Endodermal cell (in vitro differentiated cells): ENCODE measurements at regions not wholly inside any gene's neighbourhood (a gene's known extent, or its start where the extent isn't known, plus 50 kb on each side); places are given as distances from the start of the nearest gene placed in this dataset.

ENCODE experiments used
- DNase-seq: peaks from one replicate; pipeline ENCODE4 v3.0.0-alpha.2; 2017
- H3K27ac ChIP-seq: 2 replicates; pipeline ENCODE4 v1.5.1; 2013; ENCODE audit warnings: mild to moderate bottlenecking, low read depth, low read length, moderate library complexity
- H3K27me3 ChIP-seq: 2 replicates; pipeline ENCODE4 v1.6.1; 2013; ENCODE audit warnings: mild to moderate bottlenecking, low read length, moderate library complexity; ENCODE audit not compliant: insufficient read depth, control insufficient read depth, poor library complexity, severe bottlenecking
- H3K36me3 ChIP-seq: 2 replicates; pipeline ENCODE4 v1.7.0; 2013; ENCODE audit warnings: mild to moderate bottlenecking, low read length, moderate library complexity; ENCODE audit not compliant: control insufficient read depth, insufficient read depth
- H3K4me1 ChIP-seq: one replicate; pipeline ENCODE4 v1.7.0; 2013; ENCODE audit warnings: low read length; ENCODE audit not compliant: control insufficient read depth, insufficient read depth
- H3K4me3 ChIP-seq: 2 replicates; pipeline ENCODE4 v1.5.1; 2013; ENCODE audit warnings: mild to moderate bottlenecking, low read length, moderate library complexity
- H3K9ac ChIP-seq: 2 replicates; pipeline ENCODE4 v1.6.1; 2013; ENCODE audit warnings: mild to moderate bottlenecking, low read length, moderate library complexity; ENCODE audit not compliant: poor library complexity, severe bottlenecking; ENCODE audit errors: extremely low read depth
- H3K9me3 ChIP-seq: 2 replicates; pipeline ENCODE4 v1.6.1; 2013; ENCODE audit warnings: mild to moderate bottlenecking, low read length, moderate library complexity; ENCODE audit not compliant: control insufficient read depth
- H3K27ac Mint-ChIP-seq: 2 replicates; pipeline ENCODE4 v1.8.0; 2020; ENCODE audit warnings: mixed read lengths
- H3K27me3 Mint-ChIP-seq: 2 replicates; pipeline ENCODE4 v1.8.0; 2021; ENCODE audit warnings: mild to moderate bottlenecking, mixed read lengths; ENCODE audit not compliant: insufficient read depth
- H3K36me3 Mint-ChIP-seq: 2 replicates; pipeline ENCODE4 v1.8.0; 2020; ENCODE audit warnings: low read depth, mixed read lengths
- H3K4me1 Mint-ChIP-seq: 2 replicates; pipeline ENCODE4 v1.8.0; 2020; ENCODE audit warnings: mixed read lengths
- H3K4me3 Mint-ChIP-seq: 2 replicates; pipeline ENCODE4 v1.8.0; 2020; ENCODE audit warnings: mild to moderate bottlenecking, moderate library complexity, mixed read lengths
- H3K9me3 Mint-ChIP-seq: 2 replicates; pipeline ENCODE4 v1.8.0; 2020; ENCODE audit warnings: mild to moderate bottlenecking, mixed read lengths
- WGBS, 2 experiments: methylation state at CpG; one replicate each; pipeline versions ENCODE4 v1.1.5 to v1.1.7; 2013; ENCODE audit warnings: missing lambda C conversion rate in 2 of 2, mixed read lengths in 1 of 2; ENCODE audit not compliant: insufficient coverage in 1 of 2, insufficient read length in 1 of 2; 5-methylcytosine and 5-hydroxymethylcytosine counted together
- TF ChIP-seq, protein P1 (sequence below): fragments of 200-600 bp; sonication (generic); conservative IDR thresholded peaks from 2 replicates; pipeline ENCODE4 v1.5.0; 2021; ENCODE audit warnings: antibody characterized with exemption, mild to moderate bottlenecking

DNA sequence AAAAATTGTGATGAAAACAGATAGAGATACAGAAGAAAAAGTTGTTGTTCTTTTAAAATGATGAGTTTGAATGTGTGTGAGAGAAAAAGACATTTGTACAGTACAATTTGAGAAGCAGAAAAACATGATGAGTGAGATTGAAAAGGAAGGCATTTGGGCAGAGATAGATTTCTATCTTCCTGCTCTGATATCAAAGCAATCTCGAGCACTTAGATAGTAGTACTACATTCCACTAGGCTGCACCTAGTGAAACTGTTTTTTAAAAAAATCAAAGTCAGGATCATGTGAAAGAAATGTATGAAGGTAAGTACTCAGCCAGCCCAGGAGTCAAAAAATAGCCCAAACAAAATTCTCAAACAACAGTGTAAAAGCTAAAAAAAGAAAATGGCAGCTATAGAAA lies 104.1 kb upstream of the UBE2E2 start:
- Histone ChIP-seq H3K27ac (no peak overlapping the region), H3K4me3 (no peak overlapping the region), H3K9ac (no peak overlapping the region), H3K36me3 (no peaks in the 10 kb centered on the region), H3K4me1 (no peaks in the 10 kb centered on the region), H3K27me3 (no peaks in the 10 kb centered on the region), H3K9me3 (peaks cover under 1% of the 10 kb centered on the region)
- H3K4me1 Mint-ChIP-seq: peaks cover 9% of the 10 kb centered on the region
- peaks cover 2% of the 10 kb centered on the region for H3K9me3 Mint-ChIP-seq
- no peak overlapping the region for H3K4me3 Mint-ChIP-seq
- DNase-seq: no peak
- TF ChIP-seq, protein P1, sequence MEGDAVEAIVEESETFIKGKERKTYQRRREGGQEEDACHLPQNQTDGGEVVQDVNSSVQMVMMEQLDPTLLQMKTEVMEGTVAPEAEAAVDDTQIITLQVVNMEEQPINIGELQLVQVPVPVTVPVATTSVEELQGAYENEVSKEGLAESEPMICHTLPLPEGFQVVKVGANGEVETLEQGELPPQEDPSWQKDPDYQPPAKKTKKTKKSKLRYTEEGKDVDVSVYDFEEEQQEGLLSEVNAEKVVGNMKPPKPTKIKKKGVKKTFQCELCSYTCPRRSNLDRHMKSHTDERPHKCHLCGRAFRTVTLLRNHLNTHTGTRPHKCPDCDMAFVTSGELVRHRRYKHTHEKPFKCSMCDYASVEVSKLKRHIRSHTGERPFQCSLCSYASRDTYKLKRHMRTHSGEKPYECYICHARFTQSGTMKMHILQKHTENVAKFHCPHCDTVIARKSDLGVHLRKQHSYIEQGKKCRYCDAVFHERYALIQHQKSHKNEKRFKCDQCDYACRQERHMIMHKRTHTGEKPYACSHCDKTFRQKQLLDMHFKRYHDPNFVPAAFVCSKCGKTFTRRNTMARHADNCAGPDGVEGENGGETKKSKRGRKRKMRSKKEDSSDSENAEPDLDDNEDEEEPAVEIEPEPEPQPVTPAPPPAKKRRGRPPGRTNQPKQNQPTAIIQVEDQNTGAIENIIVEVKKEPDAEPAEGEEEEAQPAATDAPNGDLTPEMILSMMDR: no peak
- WGBS, 2 experiments: 92% methylated on average over 1 of the region's 1 CpG; no CpG with 5 or more reads in 1 of the 2 experiments
- no peaks in the 10 kb centered on the region for H3K27me3 Mint-ChIP-seq
- H3K36me3 Mint-ChIP-seq: no peaks in the 10 kb centered on the region
- no peak overlapping the region for H3K27ac Mint-ChIP-seq

GRCh38 chr3:23099677-23100076 lies 103.5 kb upstream of the UBE2E2 start:
- no peak overlapping the region for H3K4me3 ChIP-seq
- no peak for DNase-seq
- TF ChIP-seq, protein P1: no peak

DNA sequence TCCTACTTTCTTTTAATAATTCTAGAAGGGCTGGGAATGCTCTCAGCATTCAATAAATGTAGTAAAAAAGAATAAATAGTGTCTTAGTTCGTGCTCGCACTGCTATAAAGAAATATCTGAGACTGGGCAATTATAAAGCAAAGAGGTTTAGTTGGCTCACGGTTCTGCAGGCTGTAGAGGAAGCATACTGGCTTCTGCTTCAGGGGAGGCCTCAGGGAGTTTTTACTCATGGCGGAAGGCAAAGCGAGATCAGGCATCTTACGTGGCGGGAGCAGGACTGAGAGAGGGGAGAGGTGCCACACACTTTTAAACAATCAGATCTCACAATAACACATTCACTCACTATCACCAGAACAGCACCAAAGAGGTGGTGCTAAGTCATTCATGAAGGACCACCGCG lies 103.0 kb upstream of the UBE2E2 start:
- TF ChIP-seq, protein P1: no peak
- H3K4me1 Mint-ChIP-seq: peaks cover 9% of the 10 kb centered on the region
- no peak overlapping the region for H3K9ac ChIP-seq

More at GRCh38 chr3:23099677-23100076, 103.5 kb upstream of the UBE2E2 start:
- no peak overlapping the region for H3K9ac ChIP-seq
- WGBS, 2 experiments: 95% methylated on average over 2 of the region's 2 CpGs; no CpG with 5 or more reads in 1 of the 2 experiments
- no peaks in the 10 kb centered on the region for H3K27me3 Mint-ChIP-seq
- H3K9me3 ChIP-seq: no peaks in the 10 kb centered on the region
- H3K27ac ChIP-seq: no peak overlapping the region
- H3K27ac Mint-ChIP-seq: no peak overlapping the region
- H3K27me3 ChIP-seq: no peaks in the 10 kb centered on the region
- H3K36me3 Mint-ChIP-seq: no peaks in the 10 kb centered on the region
- no peaks in the 10 kb centered on the region for H3K36me3 ChIP-seq
- peaks cover 9% of the 10 kb centered on the region for H3K4me1 Mint-ChIP-seq
- H3K4me1 ChIP-seq: no peaks in the 10 kb centered on the region
- no peak overlapping the region for H3K4me3 Mint-ChIP-seq
- no peaks in the 10 kb centered on the region for H3K9me3 Mint-ChIP-seq

More for the DNA sequence above, 103.0 kb upstream of the UBE2E2 start:
- no peaks in the 10 kb centered on the region for H3K4me1 ChIP-seq
- H3K36me3 ChIP-seq: no peaks in the 10 kb centered on the region
- no peak overlapping the region for H3K4me3 ChIP-seq
- H3K27me3 ChIP-seq: no peaks in the 10 kb centered on the region
- H3K9me3 Mint-ChIP-seq: no peaks in the 10 kb centered on the region
- no peak overlapping the region for H3K27ac ChIP-seq
- WGBS, 2 experiments: 96 to 100% methylated on average over 3 to 9 of the region's 9 CpGs
- DNase-seq: no peak
- H3K9me3 ChIP-seq: no peaks in the 10 kb centered on the region
- no peaks in the 10 kb centered on the region for H3K27me3 Mint-ChIP-seq
- no peak overlapping the region for H3K27ac Mint-ChIP-seq
- H3K36me3 Mint-ChIP-seq: no peaks in the 10 kb centered on the region
- no peak overlapping the region for H3K4me3 Mint-ChIP-seq
